ENCODE measurements at regions not wholly inside any gene's neighbourhood (a gene's known extent, or its start where the extent isn't known, plus 50 kb on each side); places are given as distances from the start of the nearest gene placed in this dataset.
"Not testable (repeated sequence)": the region's sequence is repeated elsewhere in the genome, so short reads cannot be mapped to it uniquely, and the experiment has no call there.

DNA sequence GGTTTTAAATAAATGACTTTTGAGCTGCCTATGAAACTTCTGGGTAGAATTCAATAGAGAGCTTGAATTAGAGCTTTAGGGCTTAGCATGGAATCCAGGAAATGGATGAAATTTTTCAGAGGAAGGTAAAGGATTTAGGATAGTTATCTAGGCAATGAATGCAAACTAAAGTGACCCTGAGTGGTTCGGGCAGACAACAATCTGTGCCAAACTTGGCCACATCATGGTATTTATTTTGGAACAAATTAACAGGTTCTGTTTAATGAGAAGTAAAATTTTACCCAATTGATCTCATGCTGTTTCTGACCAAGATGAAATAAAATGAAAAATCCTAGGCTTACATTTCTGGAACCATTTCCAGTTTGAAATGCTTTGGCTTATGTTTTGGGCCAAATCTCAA lies 934.4 kb downstream of the MAT2B start:
- no peak for DNase-seq

DNA sequence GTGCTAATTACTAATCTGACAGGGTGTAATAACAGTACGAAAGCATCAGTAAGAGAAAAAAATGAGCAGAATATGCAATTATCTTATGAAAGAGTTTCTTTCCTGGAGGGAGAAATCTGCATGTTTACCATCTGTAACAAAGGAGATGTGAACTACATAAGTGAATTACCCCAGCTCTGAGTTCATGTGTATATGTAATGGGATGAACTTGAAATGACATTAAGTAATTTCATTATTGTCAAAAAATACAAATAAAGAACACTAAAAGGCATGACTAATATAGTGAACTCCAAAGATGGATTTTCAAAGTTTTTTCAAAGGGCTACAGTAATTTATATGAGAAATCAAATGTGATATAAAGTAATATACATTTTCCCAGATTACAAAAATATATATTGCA lies 944.0 kb downstream of the MAT2B start:
- DNase-seq = no peak

DNA sequence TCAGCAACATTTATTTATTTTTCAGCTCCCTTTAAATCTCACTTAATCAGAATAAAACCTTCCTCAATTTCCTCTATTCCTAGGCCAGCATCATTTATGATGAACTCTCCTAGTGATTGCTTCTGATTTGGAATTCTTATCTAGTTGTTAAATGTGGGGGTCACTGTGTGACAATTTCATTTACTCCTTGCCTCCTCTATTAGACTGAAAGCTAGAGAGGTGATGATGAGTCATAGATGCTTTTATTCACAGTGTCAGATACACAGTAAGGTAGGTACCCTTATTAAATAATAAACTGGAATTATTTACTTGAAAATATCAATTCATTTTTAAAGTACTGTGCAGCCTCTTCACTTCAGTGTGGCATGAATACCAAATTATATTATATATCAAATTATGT lies 960.6 kb downstream of the MAT2B start:
- no peak for DNase-seq

DNA sequence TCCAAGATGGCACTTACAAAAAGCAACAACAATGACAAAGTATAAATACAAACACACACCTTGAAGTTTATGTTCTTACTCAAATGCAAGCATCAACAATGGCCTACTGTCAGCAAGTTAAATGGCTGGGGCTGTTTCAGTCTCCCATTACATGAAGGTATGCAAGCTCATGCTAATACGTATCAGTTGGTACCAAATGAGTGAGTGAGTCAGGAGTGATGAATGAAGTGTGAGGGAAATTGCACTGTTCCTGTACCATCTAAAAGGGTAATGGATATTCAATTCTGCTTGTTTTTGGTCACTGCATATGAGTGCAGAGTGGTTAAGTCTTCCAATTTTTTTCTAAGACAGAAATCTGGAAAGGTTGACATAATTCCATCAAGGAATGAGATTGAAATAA lies 964.9 kb downstream of the MAT2B start:
- DNase-seq = no peak

DNA sequence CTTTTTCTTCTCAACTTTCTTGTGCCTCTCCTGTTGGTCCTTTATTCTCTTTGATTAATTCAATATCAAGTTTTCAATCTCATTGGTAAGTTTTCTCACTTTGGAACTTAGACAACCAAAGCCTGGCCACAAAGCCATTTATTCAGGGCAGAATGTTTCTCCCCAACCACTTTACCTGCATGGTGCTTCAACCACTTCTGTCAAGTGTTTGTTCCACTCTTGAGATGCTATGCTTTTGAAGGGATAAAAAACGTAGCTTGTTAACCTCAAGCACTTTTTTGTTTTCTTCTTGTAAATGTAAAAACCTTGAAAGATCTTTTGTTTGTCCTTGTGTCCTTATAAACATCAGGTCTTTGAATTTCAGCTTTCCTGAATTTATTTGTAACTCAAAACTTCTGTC lies 966.7 kb downstream of the MAT2B start:
- no peak for DNase-seq

DNA sequence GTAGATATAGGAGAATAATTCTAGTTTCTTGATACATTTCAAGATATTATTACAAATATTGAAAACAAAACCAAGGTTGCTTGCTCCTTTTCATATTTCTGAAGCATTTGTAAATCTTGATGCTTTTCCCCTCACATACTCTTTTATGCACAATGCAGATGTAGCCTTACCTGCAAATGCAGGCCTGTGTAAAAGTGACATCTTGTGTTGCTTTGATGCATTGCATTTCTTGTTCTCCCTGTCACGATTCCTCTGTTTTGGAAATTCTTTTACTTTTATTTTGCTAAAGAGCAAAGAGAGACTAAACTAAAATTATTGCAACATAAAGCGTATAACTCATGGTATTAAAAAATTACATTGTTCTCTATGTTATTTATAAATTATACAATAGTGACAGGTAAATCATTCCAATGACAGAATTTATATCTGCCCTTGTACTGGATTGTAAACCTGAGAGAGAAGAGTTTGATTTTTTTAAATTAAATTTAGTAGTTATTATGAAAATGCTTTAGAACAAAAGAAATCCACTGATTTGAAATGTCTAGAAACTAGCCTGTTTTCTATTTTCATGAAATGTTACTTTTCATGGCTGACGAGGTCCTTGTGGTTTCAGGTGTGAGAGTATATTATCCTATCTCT lies 970.0 kb downstream of the MAT2B start:
- DNase-seq = no peak

DNA sequence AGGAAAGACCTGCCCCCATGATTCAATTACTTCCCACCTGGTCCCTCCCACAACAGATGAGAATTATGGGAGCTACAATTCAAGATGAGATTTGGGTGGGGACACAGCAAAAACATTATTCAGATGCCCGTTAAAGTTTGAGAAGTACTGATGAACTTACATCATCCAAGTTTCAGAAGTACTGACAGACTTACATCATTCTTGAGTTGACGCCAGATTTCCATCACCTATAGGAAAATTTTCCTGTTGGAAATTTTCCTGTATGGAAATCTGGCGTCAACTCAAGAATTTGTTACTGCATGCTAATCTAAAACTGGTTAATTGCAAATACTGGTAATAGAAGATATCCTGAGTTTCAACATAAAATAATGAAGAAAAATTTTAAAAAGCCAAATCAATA lies 975.9 kb downstream of the MAT2B start:
- no peak for DNase-seq

DNA sequence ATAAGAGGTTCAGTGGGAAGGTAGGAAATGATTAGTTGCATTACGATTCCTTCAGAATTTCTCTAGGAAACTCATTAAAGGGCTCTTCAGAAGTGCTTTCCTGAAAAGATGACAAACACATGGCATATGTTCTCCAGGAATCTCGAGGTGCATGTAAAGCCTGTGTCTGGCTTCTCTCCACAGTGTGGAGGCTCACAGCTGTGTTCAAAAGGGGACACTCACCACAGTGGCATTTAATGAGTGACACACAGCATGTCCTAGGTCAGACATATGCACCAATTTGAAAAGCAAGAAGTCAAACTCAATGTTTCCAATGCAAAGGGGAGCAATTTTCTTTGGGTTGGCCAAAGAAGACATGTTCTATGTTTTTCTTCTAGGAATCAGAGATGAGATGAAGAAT lies 976.9 kb downstream of the MAT2B start:
- no peak for DNase-seq

DNA sequence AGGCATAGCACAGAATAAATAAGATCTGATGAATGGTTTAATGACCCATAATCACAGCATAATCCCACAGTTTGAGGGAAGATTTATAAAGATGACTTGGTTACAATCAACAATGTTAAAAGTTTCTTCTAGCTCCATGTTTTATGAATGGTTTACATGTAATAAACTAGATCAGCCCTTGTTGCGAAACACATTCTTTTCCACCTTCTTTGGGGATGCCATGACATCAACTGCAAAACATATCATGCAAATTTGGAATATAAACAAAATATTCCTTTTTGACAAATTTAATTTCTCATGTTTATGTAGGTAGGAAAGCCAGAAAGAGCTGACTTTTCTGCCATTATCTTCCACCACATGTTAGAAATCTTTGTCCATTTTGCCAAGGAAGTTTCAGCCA lies 979.5 kb downstream of the MAT2B start:
- no peak for DNase-seq

DNA sequence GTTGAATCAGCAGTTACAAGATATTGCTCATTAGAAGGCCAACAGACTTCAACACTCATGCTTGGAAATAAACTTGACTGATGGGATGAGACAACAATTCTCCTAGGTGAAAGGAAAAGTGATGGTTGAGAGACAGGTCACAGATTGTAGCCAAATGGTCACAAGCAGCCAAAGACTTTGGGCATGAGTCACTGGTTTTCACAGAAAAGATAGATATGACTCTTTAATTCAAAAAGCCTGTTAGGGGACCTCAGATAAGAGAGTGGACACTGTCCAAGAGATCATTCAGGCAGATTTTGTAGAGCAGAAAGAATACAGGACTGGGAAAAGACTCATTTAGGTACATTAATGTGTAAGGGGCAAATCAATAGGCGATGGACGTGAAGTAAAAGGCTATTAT lies 982.5 kb downstream of the MAT2B start:
- no peak for DNase-seq

DNA sequence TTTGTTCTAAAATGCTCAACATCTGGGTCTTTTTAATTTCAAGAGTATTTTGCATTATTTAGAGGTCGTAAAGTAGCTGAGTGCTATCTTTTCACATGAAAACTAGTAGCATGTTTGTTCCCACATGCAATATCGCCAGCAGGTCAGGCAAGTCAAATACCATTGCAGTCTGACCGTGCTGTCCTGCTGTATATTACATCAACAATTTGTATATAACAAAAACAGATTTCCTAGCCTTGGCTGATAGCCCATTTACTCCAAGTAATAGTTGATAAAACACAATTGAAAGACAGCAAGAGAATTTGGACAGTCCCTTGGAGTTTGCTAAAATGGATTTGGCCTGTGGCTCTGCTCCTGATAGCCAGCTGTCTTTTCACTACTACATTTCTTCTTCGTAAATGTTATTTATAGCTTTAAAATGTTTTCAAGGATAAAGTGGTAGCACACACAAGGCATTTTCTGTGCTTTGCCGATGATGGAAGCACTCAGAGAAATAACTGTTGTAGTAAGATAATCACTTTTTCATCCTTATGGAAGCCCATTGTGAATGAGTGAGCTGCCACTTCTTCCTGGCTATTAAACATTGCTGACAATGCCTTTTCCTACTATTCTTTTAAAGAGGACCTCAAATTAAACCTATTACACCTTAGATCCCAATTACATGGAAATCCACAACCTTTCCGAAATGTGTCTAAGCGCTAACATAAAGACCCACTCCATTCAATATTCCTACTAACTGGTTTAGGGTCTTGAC lies 992.1 kb downstream of the MAT2B start:
- DNase-seq = no peak

DNA sequence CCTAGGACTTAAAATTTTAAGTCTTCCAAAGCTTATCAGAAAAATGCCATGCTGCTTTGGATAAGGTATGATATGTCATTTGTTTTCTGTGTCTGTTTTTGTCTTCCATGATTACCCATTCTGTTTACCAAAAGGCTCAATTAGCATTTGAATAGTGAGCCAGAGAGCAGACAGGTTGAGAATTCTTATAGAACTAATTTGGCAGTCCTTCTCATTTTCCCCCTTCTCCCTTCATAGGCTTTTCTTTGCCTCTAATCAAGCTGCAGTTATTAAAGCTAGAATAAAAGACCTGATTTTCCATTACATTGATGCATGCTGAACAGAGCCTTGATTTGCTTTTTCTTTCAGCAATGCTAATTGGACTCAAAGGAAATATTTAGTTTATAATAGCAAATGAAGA lies 993.0 kb downstream of the MAT2B start:
- no peak for DNase-seq

DNA sequence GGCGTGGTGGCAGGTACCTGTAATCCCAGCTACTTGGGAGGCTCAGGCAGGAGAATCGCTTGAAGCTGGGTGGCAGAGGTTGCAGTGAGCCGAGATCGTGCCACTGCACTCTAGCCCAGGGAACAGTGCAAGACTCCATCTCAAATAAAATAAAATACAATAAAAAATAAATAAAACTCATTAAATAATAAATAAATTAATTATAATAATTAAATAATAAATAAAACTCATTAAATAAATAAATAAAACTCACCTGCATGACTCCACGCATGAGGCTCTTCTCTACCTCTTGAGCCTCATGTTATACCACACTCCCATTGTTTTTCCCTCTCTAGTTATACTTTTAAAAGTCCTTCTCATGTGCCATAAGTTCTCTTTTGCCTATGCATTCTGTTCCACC lies 995.4 kb downstream of the MAT2B start:
- no peak for DNase-seq

DNA sequence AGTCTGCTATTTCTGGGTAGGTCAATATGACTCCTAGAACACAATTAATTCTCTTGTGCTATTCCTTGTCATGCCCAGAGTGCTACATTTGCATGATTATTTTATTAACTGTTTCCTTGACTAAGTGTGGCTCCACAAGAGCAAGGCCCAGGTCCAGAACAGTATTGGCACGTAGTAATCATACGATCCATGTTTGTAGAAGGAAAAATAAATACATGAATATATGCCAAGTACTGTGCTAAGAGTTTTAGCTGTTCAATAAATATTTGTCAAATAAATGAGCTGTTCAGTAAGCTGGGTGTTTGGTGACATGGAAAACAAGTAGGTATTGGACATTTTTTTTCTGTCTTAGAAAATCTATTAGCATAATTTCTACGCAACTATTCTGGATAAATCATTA lies 995.9 kb downstream of the MAT2B start:
- DNase-seq = no peak

DNA sequence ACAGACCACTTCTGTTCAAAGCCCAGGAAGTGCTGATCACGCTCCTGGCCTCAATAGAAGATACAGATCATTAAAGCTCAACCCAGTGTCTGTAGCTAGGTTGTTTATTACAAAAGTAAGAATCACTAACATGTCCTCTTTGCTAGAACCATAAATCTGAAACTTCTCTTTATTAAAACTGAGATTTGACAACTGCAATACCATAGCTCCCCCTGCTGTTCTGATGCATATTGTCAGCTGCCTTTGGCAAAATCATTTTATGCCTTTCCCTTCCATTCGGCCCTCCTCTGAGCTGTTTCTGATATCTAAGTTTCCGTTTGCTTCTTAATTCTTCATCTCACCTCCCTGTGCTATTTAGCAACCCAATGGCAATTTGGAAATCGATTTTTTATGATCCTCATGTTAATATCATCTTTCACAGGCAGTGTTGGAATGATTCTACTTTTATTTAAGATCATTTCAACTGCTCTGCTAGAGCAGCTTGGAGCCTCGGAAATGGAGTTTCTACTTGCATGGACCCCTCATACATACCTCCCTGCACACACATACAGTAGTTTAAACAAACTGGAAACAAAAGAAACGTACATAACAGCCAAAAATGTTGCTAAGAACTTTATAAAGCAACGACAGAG lies 998.8 kb downstream of the MAT2B start:
- DNase-seq = peak; percentile 45

DNA sequence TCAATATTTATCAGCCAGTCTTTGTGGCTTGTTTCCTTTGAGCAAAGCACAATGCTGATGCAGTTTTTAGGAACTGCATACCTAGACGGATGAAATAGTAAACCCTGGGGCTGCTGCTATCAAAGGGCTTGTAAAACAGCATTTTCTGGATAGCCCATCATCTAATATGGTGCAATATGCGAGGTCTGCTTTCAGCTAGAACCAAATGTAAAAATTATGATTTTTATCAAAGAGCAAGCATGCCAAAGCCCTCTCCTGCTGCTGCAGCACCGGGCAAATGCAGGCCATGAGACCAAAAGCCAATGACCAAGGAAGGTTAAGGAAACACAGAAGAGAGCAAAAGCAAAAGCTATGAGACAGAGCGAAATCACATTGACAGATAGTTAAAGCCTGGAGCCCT lies 1000.4 kb downstream of the MAT2B start:
- no peak for DNase-seq

DNA sequence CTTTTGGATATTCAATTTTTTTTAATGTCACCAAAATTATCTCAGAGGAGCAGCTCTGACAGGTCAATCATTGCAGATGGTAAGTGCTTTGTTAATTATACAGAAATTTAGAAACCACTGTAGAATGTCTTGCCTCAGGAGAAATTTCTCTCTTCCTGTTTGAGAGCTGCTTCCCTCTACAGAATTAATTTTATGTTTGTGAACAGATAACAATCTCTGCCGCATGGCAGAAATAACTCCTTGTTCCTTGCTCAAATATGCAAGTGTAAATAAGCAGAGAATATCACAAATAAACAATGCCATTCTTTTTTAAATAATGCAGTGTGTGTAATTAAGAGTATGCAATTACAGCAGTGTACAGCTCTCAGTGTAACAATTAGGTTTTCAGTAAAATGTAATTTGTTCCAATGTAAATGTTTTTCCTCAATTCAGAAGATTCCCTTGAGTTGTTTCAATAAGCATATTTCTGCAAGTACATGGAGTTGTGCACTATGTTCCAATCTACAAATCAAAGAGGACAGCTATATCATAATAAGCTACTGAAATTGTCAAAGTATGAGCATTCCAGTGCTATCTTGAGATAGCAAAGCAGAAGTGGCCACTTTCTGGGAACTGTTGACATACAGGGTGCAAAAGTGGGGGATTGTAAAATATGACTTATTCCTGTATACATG lies 1012.8 kb downstream of the MAT2B start:
- DNase-seq = no peak

DNA sequence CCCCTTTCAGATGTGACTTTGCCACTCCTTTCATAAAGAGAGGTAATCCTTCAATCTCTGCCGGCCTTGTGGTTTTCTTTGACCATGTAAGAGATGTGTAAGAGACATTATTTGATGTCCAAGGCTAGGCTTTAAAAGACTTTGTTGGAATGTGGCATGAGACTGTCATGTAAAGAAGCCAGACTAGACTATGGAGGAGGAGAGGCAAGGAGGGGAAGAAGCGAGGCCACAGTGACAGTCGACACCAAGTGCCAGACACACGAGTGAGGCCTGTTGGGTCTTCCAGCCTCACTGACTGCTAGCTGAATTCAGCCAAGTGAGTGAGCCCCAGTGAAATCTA lies 1013.3 kb downstream of the MAT2B start:
- no peak for DNase-seq

DNA sequence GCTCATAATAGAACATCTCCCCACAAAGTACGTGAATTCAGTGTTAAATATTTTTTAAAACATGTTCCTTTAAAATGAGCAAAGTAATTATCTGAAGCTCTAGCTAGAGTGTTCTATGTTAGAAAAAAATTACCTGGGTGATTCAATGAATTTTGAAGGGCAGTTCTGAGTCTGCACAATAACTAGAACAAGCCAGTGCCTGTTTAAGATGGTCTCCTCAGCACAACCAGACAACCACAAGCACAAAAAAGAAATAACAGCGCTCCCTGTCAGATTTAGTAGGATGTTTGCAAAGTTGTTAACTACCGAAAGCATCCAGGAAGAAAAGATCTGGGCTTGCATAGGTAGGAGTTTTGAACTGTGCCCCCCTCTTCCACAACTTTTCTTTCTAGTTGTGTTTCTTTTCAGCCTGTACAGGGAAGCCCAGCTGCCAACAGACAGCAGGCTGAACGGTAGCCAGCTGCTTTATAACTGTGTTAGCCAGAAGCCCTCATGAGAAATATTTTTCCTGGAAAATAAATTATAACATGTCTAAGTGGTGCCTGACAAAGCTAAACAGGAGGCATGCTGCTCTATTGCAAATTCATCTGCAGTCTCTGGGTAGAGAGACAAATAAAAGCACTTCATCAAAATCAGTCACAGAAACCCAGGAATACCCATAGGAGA lies 1026.9 kb downstream of the MAT2B start:
- no peak for DNase-seq

DNA sequence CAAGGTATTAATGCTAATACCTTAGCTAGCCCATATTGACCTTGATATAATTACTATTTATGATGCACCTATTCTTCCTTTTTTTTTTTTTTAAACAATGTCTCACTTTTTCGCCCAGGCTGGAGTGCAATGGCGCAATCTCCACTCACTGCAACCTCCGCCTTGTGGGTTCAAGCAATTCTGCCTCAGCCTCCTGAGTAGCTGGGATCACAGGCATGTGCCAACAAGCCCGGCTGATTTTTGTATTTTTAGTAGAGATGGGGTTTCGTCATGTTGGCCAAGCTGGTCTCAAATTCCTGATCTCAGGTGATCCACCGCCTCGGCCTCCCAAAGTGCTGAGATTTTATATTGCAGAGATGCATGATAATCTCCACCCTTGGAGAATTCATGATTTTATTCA lies 1028.0 kb downstream of the MAT2B start:
- DNase-seq = not testable (repeated sequence)

DNA sequence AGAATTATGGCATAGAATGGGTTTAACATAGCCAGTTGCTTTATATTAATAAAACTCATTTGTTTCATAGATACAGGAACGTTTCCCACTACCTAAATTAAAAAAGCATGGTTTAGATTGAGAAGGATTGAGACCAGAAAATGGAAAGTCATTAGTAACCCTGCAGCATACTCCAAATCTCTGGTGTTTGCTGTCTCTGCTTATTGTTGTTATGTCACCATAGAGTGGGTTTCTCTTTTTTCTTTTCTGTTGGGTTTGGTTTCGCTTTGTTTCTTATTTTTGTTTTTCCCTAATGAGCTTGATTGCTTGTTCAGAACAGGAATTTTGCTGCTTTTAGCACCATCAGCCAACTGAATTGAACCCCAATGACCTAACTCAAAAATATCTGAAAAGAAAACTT lies 1034.8 kb downstream of the MAT2B start:
- no peak for DNase-seq

DNA sequence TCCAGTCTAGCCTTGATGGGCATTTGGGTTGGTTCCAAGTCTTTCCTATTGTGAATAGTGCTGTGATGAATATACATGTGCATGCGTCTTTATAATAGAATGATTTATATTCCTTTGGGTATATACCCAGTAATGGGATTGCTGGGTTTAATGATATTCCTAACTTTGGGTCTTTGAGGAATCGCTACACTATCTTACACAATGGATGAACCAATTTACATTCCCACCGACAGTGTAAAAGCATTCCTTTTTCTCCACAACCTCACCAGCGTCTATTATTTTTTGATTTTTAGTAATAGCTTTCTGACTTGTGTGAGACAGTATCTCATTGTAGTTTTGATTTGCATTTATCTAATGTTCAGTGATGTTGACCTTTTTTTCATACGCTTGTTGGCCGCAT lies 1040.1 kb downstream of the MAT2B start:
- DNase-seq = no peak

DNA sequence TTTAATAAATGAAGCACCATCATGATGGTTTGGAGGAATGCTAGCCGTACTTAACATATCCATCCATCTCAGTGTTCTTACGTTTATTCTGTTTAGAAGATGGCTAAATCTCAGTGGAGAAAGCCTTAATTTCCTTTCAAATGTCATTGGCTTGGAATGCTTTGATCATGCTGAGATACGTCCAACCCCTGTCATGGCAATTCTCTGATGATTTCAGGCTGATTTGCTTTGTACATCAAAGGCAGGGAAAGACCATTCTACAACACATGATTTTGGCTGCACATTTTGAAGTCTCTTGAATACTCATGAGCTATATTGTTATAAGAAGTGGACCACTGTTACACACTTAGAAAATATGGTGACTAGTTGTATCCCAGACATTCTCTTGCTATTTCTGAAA lies 1048.4 kb downstream of the MAT2B start:
- no peak for DNase-seq

DNA sequence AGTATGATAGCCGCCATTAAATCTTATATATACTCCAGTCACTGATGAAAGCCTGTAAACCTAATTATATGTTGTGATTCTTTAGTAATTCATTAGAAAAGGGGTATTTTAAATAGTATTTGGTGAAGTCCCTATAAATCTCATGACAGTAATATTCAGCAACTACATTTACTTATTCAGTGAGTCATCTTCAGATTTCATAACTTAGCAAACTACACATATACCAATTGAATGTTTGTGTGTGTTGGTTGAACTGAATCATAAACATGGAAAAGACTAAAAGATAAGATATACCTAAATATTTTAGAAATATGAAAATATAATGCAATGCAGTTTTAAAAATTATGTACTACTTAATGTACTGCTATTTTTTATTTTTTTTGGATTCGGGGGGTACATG lies 1050.4 kb downstream of the MAT2B start:
- no peak for DNase-seq

Data from activated CD4-positive, alpha-beta T cell treated with anti-CD3 and anti-CD28 coated beads, Interleukin-10, Interleukin-2, amounts not matched to agents 100 ng/mL and 50 ng/mL, durations not matched to agents 16 hours and 8 hours (primary cell).